Renal pelvis (tissue), 1 donor: ENCODE measurements at regions not wholly inside any gene's neighbourhood (a gene's known extent, or its start where the extent isn't known, plus 50 kb on each side); places are given as distances from the start of the nearest gene placed in this dataset.

ENCODE experiments used
- DNase-seq: peaks from one replicate; pipeline ENCODE4 v3.0.0-alpha.2; 2013

- no peak for DNase-seq
Observed at GRCh38 chr17:69719474-69720048, 305.1 kb downstream of the MAP2K6 start.

GRCh38 chr17:69722518-69722917 lies 308.0 kb downstream of the MAP2K6 start:
- DNase-seq: no peak

- no peak for DNase-seq
Observed at GRCh38 chr17:69723316-69723715, 308.8 kb downstream of the MAP2K6 start.

- DNase-seq: no peak
Observed at GRCh38 chr17:69723741-69724140, 309.2 kb downstream of the MAP2K6 start.

- no peak for DNase-seq
Observed at GRCh38 chr17:69724238-69724637, 309.7 kb downstream of the MAP2K6 start.

- DNase-seq: no peak
Observed at GRCh38 chr17:69725146-69725545, 310.6 kb downstream of the MAP2K6 start.

GRCh38 chr17:69728816-69729215 lies 314.3 kb downstream of the MAP2K6 start:
- DNase-seq: no peak

GRCh38 chr17:69729944-69730343 lies 315.4 kb downstream of the MAP2K6 start:
- DNase-seq: no peak

- no peak for DNase-seq
Observed at GRCh38 chr17:69732272-69732918, 317.9 kb downstream of the MAP2K6 start.

GRCh38 chr17:69733171-69734012 lies 318.9 kb downstream of the MAP2K6 start:
- no peak for DNase-seq

GRCh38 chr17:69734656-69735055 lies 320.2 kb downstream of the MAP2K6 start:
- no peak for DNase-seq

- no peak for DNase-seq
Observed at GRCh38 chr17:69735285-69735684, 320.8 kb downstream of the MAP2K6 start.

- DNase-seq: no peak
Observed at GRCh38 chr17:69743091-69743490, 328.6 kb downstream of the MAP2K6 start.

GRCh38 chr17:69744512-69745070 lies 330.1 kb downstream of the MAP2K6 start:
- no peak for DNase-seq

GRCh38 chr17:69749911-69750310 lies 325.1 kb upstream of the KCNJ16 start:
- DNase-seq: no peak

GRCh38 chr17:69757688-69758430 lies 317.2 kb upstream of the KCNJ16 start:
- no peak for DNase-seq

- DNase-seq: no peak
Observed at GRCh38 chr17:69760562-69760961, 314.5 kb upstream of the KCNJ16 start.

- DNase-seq: no peak
Observed at GRCh38 chr17:69761011-69761410, 314.0 kb upstream of the KCNJ16 start.

- no peak for DNase-seq
Observed at GRCh38 chr17:69761767-69762321, 313.2 kb upstream of the KCNJ16 start.

- no peak for DNase-seq
Observed at GRCh38 chr17:69762359-69762758, 312.7 kb upstream of the KCNJ16 start.

- DNase-seq: no peak
Observed at GRCh38 chr17:69762766-69763165, 312.3 kb upstream of the KCNJ16 start.

- DNase-seq: no peak
Observed at GRCh38 chr17:69763503-69763902, 311.5 kb upstream of the KCNJ16 start.
